Mucosa of descending colon (tissue), 3 donors: ENCODE measurements at regions not wholly inside any gene's neighbourhood (a gene's known extent, or its start where the extent isn't known, plus 50 kb on each side); places are given as distances from the start of the nearest gene placed in this dataset.

Experiments
- ATAC-seq: fragments of 200-7000 bp; cut with Tn5 transposase; one replicate; pipeline ENCODE4 v1.9.1; 2020; ENCODE audit warnings: mild to moderate bottlenecking, moderate library complexity
- DNase-seq, 3 donors: peaks; one replicate each; pipeline ENCODE4 v3.0.0-alpha.2; 2020
- H3K36me3 ChIP-seq: fragments of 200-600 bp; one replicate; pipeline ENCODE4 v1.8.0; 2021; ENCODE audit warnings: low read depth, mild to moderate bottlenecking
- H3K4me1 ChIP-seq: fragments of 200-600 bp; one replicate; pipeline ENCODE4 v1.8.0; 2021; ENCODE audit warnings: low read depth, mild to moderate bottlenecking
- H3K4me3 ChIP-seq: fragments of 200-600 bp; one replicate; pipeline ENCODE4 v1.8.0; 2021; ENCODE audit warnings: mild to moderate bottlenecking
- H3K9me3 ChIP-seq: fragments of 200-600 bp; one replicate; pipeline ENCODE4 v1.8.0; 2021; ENCODE audit warnings: mild to moderate bottlenecking
- CTCF ChIP-seq: fragments of 200-600 bp; IDR thresholded peaks from one replicate; pipeline ENCODE4 v1.8.0; 2022; ENCODE audit warnings: antibody characterized with exemption, mild to moderate bottlenecking
- intact Hi-C, 2 donors: fragments of 100-400 bp; cut with DNase I in 1 of 2; cut with micrococcal nuclease in 1 of 2; formaldehyde crosslinking; loops; one replicate each; pipeline versions ENCODE4 v1.11.0 to v1.11.1; 2022; cut with DNase I, micrococcal nuclease
- donor health status: DM: no; HTN: no; CAD: no; lungs with moderate emphysema.
- donor health status: DM: no; HTN: no; CAD: no.
- donor health status: DM: no; HTN: yes; CAD: no.

GRCh38 chr3:87044409-87044808 lies 53.5 kb upstream of the VGLL3 start:
- Histone ChIP-seq H3K9me3 (no peaks in the 10 kb centered on the region), H3K4me3 (no peak overlapping the region), H3K36me3 (no peaks in the 10 kb centered on the region), H3K4me1 (no peaks in the 10 kb centered on the region)
- TF ChIP-seq CTCF, result no peak
- intact Hi-C loops, result no loop called here
- no peak for ATAC-seq
- no peak for DNase-seq

- intact Hi-C loops, result no loop called here
- TF ChIP-seq CTCF, result no peak
- H3K4me1 ChIP-seq, result no peaks in the 10 kb centered on the region
- no peaks in the 10 kb centered on the region for H3K36me3 ChIP-seq
- no peak overlapping the region for H3K4me3 ChIP-seq
- H3K9me3 ChIP-seq, result no peaks in the 10 kb centered on the region
- DNase-seq (no peak), ATAC-seq (no peak)
These were observed 50.2 kb upstream of the VGLL3 start for GRCh38 chr3:87041191-87041590.
